IMR-90 (cell line): ENCODE measurements at regions not wholly inside any gene's neighbourhood (a gene's known extent, or its start where the extent isn't known, plus 50 kb on each side); places are given as distances from the start of the nearest gene placed in this dataset.

Source experiments
- ATAC-seq: fragments of 200-7000 bp; cut with Tn5 transposase; 2 replicates; pipeline ENCODE4 v1.9.1; 2020; ENCODE audit warnings: low read depth, mild to moderate bottlenecking, moderate library complexity
- BruUV-seq: library from RNA; stranded (reverse); fragments of 400-500 nt; replicated peaks from 2 replicates; lab custom pipeline; 2021; lab: Mats Ljungman, UMichigan
- CTCF ChIA-PET: fragments of 300-600 bp; formaldehyde crosslinking; extraction: SDS; loops from one replicate; lab custom pipeline; 2021; ENCODE audit warnings: antibody characterized with exemption; lab: Yijun Ruan, JAX
- POLR2A ChIA-PET: fragments of 300-600 bp; sonication (Branson Sonifier 250); formaldehyde crosslinking; loops from one replicate; lab custom pipeline; 2022; ENCODE audit warnings: antibody characterized with exemption; ENCODE audit not compliant: unreplicated experiment; lab: Charles Lee
- DNase-seq: peaks from one replicate; pipeline ENCODE4 v3.0.0; 2013
- H2AFZ ChIP-seq: replicated peaks from 2 replicates; pipeline ENCODE3; 2013; ENCODE audit warnings: low read length, mild to moderate bottlenecking; ENCODE audit not compliant: poor library complexity
- H2AK5ac ChIP-seq: 2 replicates; pipeline ENCODE4 v1.6.1; 2013; ENCODE audit warnings: low read depth, low read length, inconsistent platforms
- H2AK9ac ChIP-seq: replicated peaks from 2 replicates; pipeline ENCODE3; 2013; ENCODE audit warnings: mild to moderate bottlenecking, low read depth, low read length, moderate library complexity; ENCODE audit not compliant: poor library complexity
- H2BK120ac ChIP-seq: 2 replicates; pipeline ENCODE4 v1.6.1; 2013; ENCODE audit warnings: low read depth, low read length, inconsistent platforms
- H2BK15ac ChIP-seq: 3 replicates; pipeline ENCODE4 v1.6.1; 2013; ENCODE audit warnings: low read depth, low read length, inconsistent platforms
- H2BK20ac ChIP-seq: 2 replicates; pipeline ENCODE4 v1.6.1; 2013; ENCODE audit warnings: low read depth, mild to moderate bottlenecking, inconsistent platforms, low read length, moderate library complexity
- H2BK5ac ChIP-seq: 2 replicates; pipeline ENCODE4 v1.6.1; 2013; ENCODE audit warnings: mild to moderate bottlenecking, low read depth, low read length, inconsistent platforms; ENCODE audit not compliant: poor library complexity, severe bottlenecking
- H3K14ac ChIP-seq: replicated peaks from 2 replicates; pipeline ENCODE4 v1.6.1; 2013; ENCODE audit warnings: low read depth, low read length, inconsistent platforms
- H3K18ac ChIP-seq: 2 replicates; pipeline ENCODE4 v1.6.1; 2013; ENCODE audit warnings: low read depth, low read length, control low read depth
- H3K23ac ChIP-seq: 2 replicates; pipeline ENCODE4 v1.6.1; 2013; ENCODE audit warnings: low read depth, low read length, inconsistent platforms
- H3K27ac ChIP-seq: 2 replicates; pipeline ENCODE4 v1.5.1; 2013; ENCODE audit warnings: mild to moderate bottlenecking, control low read depth, low read length; ENCODE audit not compliant: insufficient read depth
- H3K27me3 ChIP-seq: 2 replicates; pipeline ENCODE4 v1.6.1; 2013; ENCODE audit warnings: low read length; ENCODE audit not compliant: control insufficient read depth, insufficient read depth
- H3K36me3 ChIP-seq: 2 replicates; pipeline ENCODE4 v1.6.1; 2013; ENCODE audit warnings: low read length, mixed read lengths; ENCODE audit not compliant: control insufficient read depth, insufficient read depth
- H3K4ac ChIP-seq: 2 replicates; pipeline ENCODE4 v1.6.1; 2013; ENCODE audit warnings: low read depth, low read length, inconsistent platforms
- H3K4me1 ChIP-seq: 2 replicates; pipeline ENCODE4 v1.6.1; 2013; ENCODE audit warnings: low read length, mixed read lengths; ENCODE audit not compliant: control insufficient read depth, insufficient read depth
- H3K4me2 ChIP-seq: 2 replicates; pipeline ENCODE4 v1.6.1; 2013; ENCODE audit warnings: low read depth, mild to moderate bottlenecking, control low read depth, low read length, moderate library complexity
- H3K4me3 ChIP-seq: 2 replicates; pipeline ENCODE4 v1.5.1; 2013; ENCODE audit warnings: low read depth, mild to moderate bottlenecking, control low read depth, low read length, moderate library complexity; ENCODE audit not compliant: insufficient read depth
- H3K56ac ChIP-seq: 2 replicates; pipeline ENCODE4 v1.6.1; 2013; ENCODE audit warnings: low read length, inconsistent platforms; ENCODE audit not compliant: insufficient read depth; ENCODE audit errors: extremely low read depth
- H3K79me1 ChIP-seq, 2 experiments: 2 replicates each; pipeline ENCODE4 v1.6.1; 2013; ENCODE audit warnings: low read length in 2 of 2, inconsistent platforms in 1 of 2, low read depth in 1 of 2
- H3K9ac ChIP-seq: 2 replicates; pipeline ENCODE4 v1.6.1; 2013; ENCODE audit warnings: low read depth, low read length, control low read depth
- H3K9me1 ChIP-seq: 2 replicates; pipeline ENCODE4 v1.6.1; 2013; ENCODE audit warnings: low read length, inconsistent platforms; ENCODE audit not compliant: insufficient read depth
- H3K9me3 ChIP-seq: 2 replicates; pipeline ENCODE4 v1.6.1; 2013; ENCODE audit warnings: low read length; ENCODE audit not compliant: control insufficient read depth, insufficient read depth
- H4K20me1 ChIP-seq: 2 replicates; pipeline ENCODE4 v1.6.1; 2013; ENCODE audit warnings: low read length, inconsistent platforms; ENCODE audit not compliant: insufficient read depth
- H4K5ac ChIP-seq: 2 replicates; pipeline ENCODE4 v1.6.1; 2013; ENCODE audit warnings: mild to moderate bottlenecking, low read depth, low read length, control low read depth
- H4K8ac ChIP-seq, 2 experiments: 2 replicates each; pipeline ENCODE4 v1.6.1; 2013; ENCODE audit warnings: low read depth in 2 of 2, low read length in 2 of 2, control low read depth in 1 of 2, inconsistent platforms in 1 of 2
- H4K91ac ChIP-seq: 2 replicates; pipeline ENCODE4 v1.6.1; 2013; ENCODE audit warnings: low read depth, low read length, inconsistent platforms; ENCODE audit not compliant: insufficient read depth
- BHLHE40 ChIP-seq: fragments of 150-350 bp; IDR thresholded peaks from 2 replicates; pipeline ENCODE4 v1.6.1; 2016; ENCODE audit warnings: mild to moderate bottlenecking, low read depth, low read length
- CEBPB ChIP-seq: IDR thresholded peaks from 2 replicates; pipeline ENCODE4 v1.6.1; 2012; ENCODE audit warnings: low read depth, low read length, improper control_type of control experiment
- CHD1 ChIP-seq: IDR thresholded peaks from 2 replicates; pipeline ENCODE4 v1.6.1; 2012; ENCODE audit warnings: low read depth, low read length, improper control_type of control experiment
- FOS ChIP-seq: fragments of 150-350 bp; IDR thresholded peaks from 2 replicates; pipeline ENCODE4 v1.6.1; 2016; ENCODE audit warnings: low read depth, low read length
- MAFK ChIP-seq: IDR thresholded peaks from 2 replicates; pipeline ENCODE4 v1.6.1; 2012; ENCODE audit warnings: low read depth, low read length, improper control_type of control experiment
- MAZ ChIP-seq: IDR thresholded peaks from 2 replicates; pipeline ENCODE4 v1.6.1; 2012; ENCODE audit warnings: low read depth, mild to moderate bottlenecking, low read length, improper control_type of control experiment, moderate library complexity, borderline replicate concordance
- MXI1 ChIP-seq: IDR thresholded peaks from 2 replicates; pipeline ENCODE4 v1.6.1; 2012; ENCODE audit warnings: low read depth, mild to moderate bottlenecking, low read length, moderate library complexity, borderline replicate concordance
- NFE2L2 ChIP-seq: fragments of 150-350 bp; IDR thresholded peaks from 2 replicates; pipeline ENCODE4 v1.6.1; 2016; ENCODE audit warnings: low read depth, mild to moderate bottlenecking, low read length
- POLR2A ChIP-seq: IDR thresholded peaks from 2 replicates; pipeline ENCODE4 v1.6.1; 2012; ENCODE audit warnings: mild to moderate bottlenecking, low read depth, low read length
- RAD21 ChIP-seq: IDR thresholded peaks from 2 replicates; pipeline ENCODE4 v1.6.1; 2012; ENCODE audit warnings: low read length, improper control_type of control experiment
- RCOR1 ChIP-seq: IDR thresholded peaks from 2 replicates; pipeline ENCODE4 v1.6.1; 2012; ENCODE audit warnings: mild to moderate bottlenecking, low read length, improper control_type of control experiment; ENCODE audit not compliant: insufficient replicate concordance
- RFX5 ChIP-seq: IDR thresholded peaks from 2 replicates; pipeline ENCODE4 v1.8.0; 2012; ENCODE audit warnings: low read depth, mild to moderate bottlenecking, low read length, moderate library complexity
- SMC3 ChIP-seq: fragments of 150-350 bp; IDR thresholded peaks from 2 replicates; pipeline ENCODE4 v1.6.1; 2016; ENCODE audit warnings: low read depth, mild to moderate bottlenecking, antibody characterized with exemption, low read length, moderate library complexity
- dilution Hi-C: fragments of 300-500 bp; cut with HindIII; formaldehyde crosslinking; loops from one replicate; pipeline ENCODE4 v1.14.3; 2018; ENCODE audit warnings: low sequenced_read_pairs; ENCODE audit not compliant: unreplicated experiment
- in situ Hi-C: fragments of 300-500 bp; cut with MboI; formaldehyde crosslinking; loops from 3 replicates; pipeline ENCODE4 v1.14.3; 2019; ENCODE audit warnings: low sequenced_read_pairs, inconsistent platforms, mixed read lengths
- intact Hi-C: fragments of 100-400 bp; cut with micrococcal nuclease; formaldehyde crosslinking; loops from 2 replicates; pipeline ENCODE4 v1.10.0; 2022
- TF ChIP-seq, protein P1 (sequence below): fragments of 150-350 bp; IDR thresholded peaks from 2 replicates; pipeline ENCODE4 v1.6.1; 2017; ENCODE audit warnings: mild to moderate bottlenecking, antibody characterized with exemption, low read length, low read depth
- TF ChIP-seq, protein P2 (sequence below): conservative IDR thresholded peaks from 2 replicates; pipeline ENCODE4 v1.5.1; 2012; ENCODE audit warnings: mild to moderate bottlenecking, low read depth, low read length, improper control_type of control experiment
- TF ChIP-seq, protein P3 (sequence below): fragments of 150-350 bp; IDR thresholded peaks from 2 replicates; pipeline ENCODE4 v1.6.1; 2016; ENCODE audit warnings: low read depth, mild to moderate bottlenecking, low read length, moderate library complexity, borderline replicate concordance

DNA sequence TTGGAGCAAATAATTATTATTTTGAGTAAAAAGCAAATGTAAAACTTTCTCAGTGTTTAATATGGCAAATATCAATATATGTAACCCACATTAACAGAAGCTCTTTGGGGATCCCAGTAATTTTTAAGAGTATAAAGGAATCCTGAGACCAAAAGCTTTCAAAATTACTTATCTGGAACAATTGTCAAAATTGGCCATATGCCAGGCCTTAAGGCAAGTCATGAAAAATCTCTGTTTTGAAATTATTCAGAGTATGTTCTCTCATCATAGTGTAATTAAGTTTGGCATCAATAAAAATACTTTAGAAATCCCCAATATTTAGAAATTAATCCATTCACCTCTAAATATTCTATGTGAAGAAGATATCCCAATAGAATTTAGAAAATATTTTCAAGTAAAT lies 225.3 kb upstream of the ARL4C start:
- Histone ChIP-seq H4K8ac (no peak overlapping the region), H3K14ac (no peak overlapping the region), H2BK20ac (no peak overlapping the region), H3K9ac (no peak overlapping the region), H4K20me1 (no peaks in the 10 kb centered on the region), H2BK15ac (no peak overlapping the region), H2BK5ac (no peak overlapping the region), H3K56ac (no peak overlapping the region), H3K4ac (no peak overlapping the region), H2AK5ac (no peak overlapping the region), H3K79me1 (no peaks in the 10 kb centered on the region), H3K4me2 (no peak overlapping the region), H3K18ac (no peak overlapping the region), H3K27ac (no peak overlapping the region), H3K9me3 (no peaks in the 10 kb centered on the region), H4K5ac (no peak overlapping the region), H3K27me3 (no peaks in the 10 kb centered on the region), H3K23ac (no peak overlapping the region), H4K91ac (no peak overlapping the region), H3K9me1 (no peaks in the 10 kb centered on the region), H3K4me1 (peaks cover 3% of the 10 kb centered on the region; the same call in 1 of the 2 replicates), H3K4me3 (no peak overlapping the region), H2BK120ac (no peak overlapping the region), H2AFZ (no peak overlapping the region), H2AK9ac (no peak overlapping the region), H3K36me3 (no peaks in the 10 kb centered on the region)
- CTCF ChIA-PET: no interaction called here
- no TSS peak for BruUV-seq
- TF ChIP-seq CHD1: no peak
- no peak for TF ChIP-seq FOS
- TF ChIP-seq, protein P1, sequence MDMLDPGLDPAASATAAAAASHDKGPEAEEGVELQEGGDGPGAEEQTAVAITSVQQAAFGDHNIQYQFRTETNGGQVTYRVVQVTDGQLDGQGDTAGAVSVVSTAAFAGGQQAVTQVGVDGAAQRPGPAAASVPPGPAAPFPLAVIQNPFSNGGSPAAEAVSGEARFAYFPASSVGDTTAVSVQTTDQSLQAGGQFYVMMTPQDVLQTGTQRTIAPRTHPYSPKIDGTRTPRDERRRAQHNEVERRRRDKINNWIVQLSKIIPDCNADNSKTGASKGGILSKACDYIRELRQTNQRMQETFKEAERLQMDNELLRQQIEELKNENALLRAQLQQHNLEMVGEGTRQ: no peak
- TF ChIP-seq NFE2L2: no peak
- no peak for TF ChIP-seq RAD21
- no peak for TF ChIP-seq CEBPB
- TF ChIP-seq BHLHE40: no peak
- TF ChIP-seq, protein P2, sequence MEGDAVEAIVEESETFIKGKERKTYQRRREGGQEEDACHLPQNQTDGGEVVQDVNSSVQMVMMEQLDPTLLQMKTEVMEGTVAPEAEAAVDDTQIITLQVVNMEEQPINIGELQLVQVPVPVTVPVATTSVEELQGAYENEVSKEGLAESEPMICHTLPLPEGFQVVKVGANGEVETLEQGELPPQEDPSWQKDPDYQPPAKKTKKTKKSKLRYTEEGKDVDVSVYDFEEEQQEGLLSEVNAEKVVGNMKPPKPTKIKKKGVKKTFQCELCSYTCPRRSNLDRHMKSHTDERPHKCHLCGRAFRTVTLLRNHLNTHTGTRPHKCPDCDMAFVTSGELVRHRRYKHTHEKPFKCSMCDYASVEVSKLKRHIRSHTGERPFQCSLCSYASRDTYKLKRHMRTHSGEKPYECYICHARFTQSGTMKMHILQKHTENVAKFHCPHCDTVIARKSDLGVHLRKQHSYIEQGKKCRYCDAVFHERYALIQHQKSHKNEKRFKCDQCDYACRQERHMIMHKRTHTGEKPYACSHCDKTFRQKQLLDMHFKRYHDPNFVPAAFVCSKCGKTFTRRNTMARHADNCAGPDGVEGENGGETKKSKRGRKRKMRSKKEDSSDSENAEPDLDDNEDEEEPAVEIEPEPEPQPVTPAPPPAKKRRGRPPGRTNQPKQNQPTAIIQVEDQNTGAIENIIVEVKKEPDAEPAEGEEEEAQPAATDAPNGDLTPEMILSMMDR: no peak
- TF ChIP-seq RFX5: no peak
- TF ChIP-seq POLR2A: no peak
- no peak for TF ChIP-seq SMC3
- TF ChIP-seq, protein P3, sequence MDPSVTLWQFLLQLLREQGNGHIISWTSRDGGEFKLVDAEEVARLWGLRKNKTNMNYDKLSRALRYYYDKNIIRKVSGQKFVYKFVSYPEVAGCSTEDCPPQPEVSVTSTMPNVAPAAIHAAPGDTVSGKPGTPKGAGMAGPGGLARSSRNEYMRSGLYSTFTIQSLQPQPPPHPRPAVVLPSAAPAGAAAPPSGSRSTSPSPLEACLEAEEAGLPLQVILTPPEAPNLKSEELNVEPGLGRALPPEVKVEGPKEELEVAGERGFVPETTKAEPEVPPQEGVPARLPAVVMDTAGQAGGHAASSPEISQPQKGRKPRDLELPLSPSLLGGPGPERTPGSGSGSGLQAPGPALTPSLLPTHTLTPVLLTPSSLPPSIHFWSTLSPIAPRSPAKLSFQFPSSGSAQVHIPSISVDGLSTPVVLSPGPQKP: no peak
- TF ChIP-seq RCOR1: no peak
- no peak for TF ChIP-seq MAFK
- no peak for TF ChIP-seq MXI1
- TF ChIP-seq MAZ: no peak
- DNase-seq: no peak
- no peak for ATAC-seq
- in situ Hi-C loops (no loop called here), intact Hi-C loops (no loop called here), dilution Hi-C loops (no loop called here)
- POLR2A ChIA-PET: no interaction called here
